H9 (cell line): ENCODE measurements at regions not wholly inside any gene's neighbourhood (a gene's known extent, or its start where the extent isn't known, plus 50 kb on each side); places are given as distances from the start of the nearest gene placed in this dataset.

Experiments
- DNase-seq: peaks from one replicate; pipeline ENCODE4 v3.0.0-alpha.2; 2017
- H2AFZ ChIP-seq: one replicate; pipeline ENCODE4 v1.6.1; 2013; ENCODE audit warnings: mild to moderate bottlenecking, low read length, control low read depth, moderate library complexity
- H2AK5ac ChIP-seq: 2 replicates; pipeline ENCODE4 v1.6.1; 2013; ENCODE audit warnings: low read length, control low read depth, mixed read lengths; ENCODE audit not compliant: insufficient read length
- H2BK120ac ChIP-seq: one replicate; pipeline ENCODE4 v1.6.1; 2013; ENCODE audit warnings: low read depth, mild to moderate bottlenecking, low read length, control low read depth, inconsistent platforms; ENCODE audit not compliant: poor library complexity, severe bottlenecking
- H2BK12ac ChIP-seq: 2 replicates; pipeline ENCODE4 v1.6.1; 2013; ENCODE audit warnings: low read length, control low read depth, mixed read lengths, low read depth; ENCODE audit not compliant: insufficient read length
- H2BK15ac ChIP-seq: 2 replicates; pipeline ENCODE4 v1.6.1; 2013; ENCODE audit warnings: low read depth, low read length, control low read depth
- H2BK20ac ChIP-seq: one replicate; pipeline ENCODE4 v1.6.1; 2013; ENCODE audit warnings: low read depth, mild to moderate bottlenecking, low read length, control low read depth, inconsistent platforms; ENCODE audit not compliant: poor library complexity, severe bottlenecking
- H2BK5ac ChIP-seq: 2 replicates; pipeline ENCODE4 v1.6.1; 2013; ENCODE audit warnings: low read length, control low read depth, mixed read lengths; ENCODE audit not compliant: insufficient read length
- H3K14ac ChIP-seq: 2 replicates; pipeline ENCODE4 v1.6.1; 2013; ENCODE audit warnings: low read length, control low read depth; ENCODE audit not compliant: insufficient read depth
- H3K18ac ChIP-seq: 2 replicates; pipeline ENCODE4 v1.6.1; 2013; ENCODE audit warnings: low read depth, mild to moderate bottlenecking, mixed read lengths, low read length, control low read depth; ENCODE audit not compliant: insufficient read length
- H3K23ac ChIP-seq: 2 replicates; pipeline ENCODE4 v1.6.1; 2013; ENCODE audit warnings: low read length, control low read depth, mixed read lengths, low read depth; ENCODE audit not compliant: insufficient read length
- H3K23me2 ChIP-seq: 2 replicates; pipeline ENCODE4 v1.6.1; 2013; ENCODE audit warnings: low read depth, mild to moderate bottlenecking, mixed read lengths, low read length, control low read depth; ENCODE audit not compliant: insufficient read length, poor library complexity, severe bottlenecking
- H3K27ac ChIP-seq: 2 replicates; pipeline ENCODE4 v1.5.1; 2013; ENCODE audit warnings: low read length, control low read depth, mixed read lengths, low read depth; ENCODE audit not compliant: insufficient read length
- H3K27me3 ChIP-seq: 2 replicates; pipeline ENCODE4 v1.6.1; 2013; ENCODE audit warnings: low read length, control low read depth, inconsistent platforms; ENCODE audit not compliant: insufficient read depth
- H3K4ac ChIP-seq: 2 replicates; pipeline ENCODE4 v1.6.1; 2013; ENCODE audit warnings: low read depth, mild to moderate bottlenecking, control low read depth, inconsistent platforms, low read length, moderate library complexity
- H3K4me1 ChIP-seq: 2 replicates; pipeline ENCODE4 v1.6.1; 2013; ENCODE audit warnings: low read length, control low read depth, inconsistent platforms; ENCODE audit not compliant: insufficient read depth
- H3K4me2 ChIP-seq: 2 replicates; pipeline ENCODE4 v1.6.1; 2013; ENCODE audit warnings: low read length, control low read depth, mixed read lengths; ENCODE audit not compliant: insufficient read length, insufficient read depth
- H3K56ac ChIP-seq: 2 replicates; pipeline ENCODE4 v1.6.1; 2013; ENCODE audit warnings: low read depth, mild to moderate bottlenecking, mixed read lengths, low read length, control low read depth; ENCODE audit not compliant: insufficient read length
- H3K79me1 ChIP-seq: 2 replicates; pipeline ENCODE4 v1.6.1; 2013; ENCODE audit warnings: low read depth, mild to moderate bottlenecking, moderate library complexity, low read length, control low read depth, inconsistent platforms; ENCODE audit not compliant: insufficient read depth, poor library complexity, severe bottlenecking
- H3K79me2 ChIP-seq: 2 replicates; pipeline ENCODE4 v1.6.1; 2013; ENCODE audit warnings: low read length, control low read depth, inconsistent platforms; ENCODE audit not compliant: insufficient read depth
- H3K9ac ChIP-seq: 2 replicates; pipeline ENCODE4 v1.6.1; 2013; ENCODE audit warnings: low read length, control low read depth, mixed read lengths; ENCODE audit not compliant: insufficient read length; ENCODE audit errors: extremely low read depth
- H3K9me3 ChIP-seq: one replicate; pipeline ENCODE4 v1.6.1; 2013; ENCODE audit warnings: low read depth, low read length, inconsistent platforms; ENCODE audit not compliant: control insufficient read depth
- H3T11ph ChIP-seq: one replicate; pipeline ENCODE4 v1.6.1; 2013; ENCODE audit warnings: mild to moderate bottlenecking, low read length, control low read depth, inconsistent platforms
- H4K20me1 ChIP-seq: one replicate; pipeline ENCODE4 v1.6.1; 2013; ENCODE audit not compliant: control insufficient read depth, insufficient read length, insufficient read depth
- H4K5ac ChIP-seq: 2 replicates; pipeline ENCODE4 v1.6.1; 2013; ENCODE audit warnings: low read depth, mild to moderate bottlenecking, mixed read lengths, low read length, control low read depth; ENCODE audit not compliant: insufficient read length
- H4K8ac ChIP-seq: replicated peaks from 2 replicates; pipeline ENCODE4 v1.6.1; 2013; ENCODE audit warnings: low read length, control low read depth, mixed read lengths, low read depth; ENCODE audit not compliant: insufficient read length
- H4K91ac ChIP-seq: 2 replicates; pipeline ENCODE4 v1.6.1; 2013; ENCODE audit warnings: low read depth, mild to moderate bottlenecking, moderate library complexity, mixed read lengths, low read length, control low read depth; ENCODE audit not compliant: insufficient read length
- H3K27ac Mint-ChIP-seq, 3 experiments: 2 replicates in 2 of 3; 3 replicates in 1 of 3; pipeline ENCODE4 v1.8.0; 2020 to 2021; ENCODE audit warnings: mixed read lengths in 3 of 3, mild to moderate bottlenecking in 1 of 3, moderate library complexity in 1 of 3
- H3K27me3 Mint-ChIP-seq: 2 replicates; pipeline ENCODE4 v1.8.0; 2021; ENCODE audit warnings: low read depth, mild to moderate bottlenecking, moderate library complexity, mixed read lengths
- H3K36me3 Mint-ChIP-seq, 3 experiments: 2 replicates in 2 of 3; 3 replicates in 1 of 3; pipeline ENCODE4 v1.8.0; 2020 to 2021; ENCODE audit warnings: low read depth in 3 of 3, mixed read lengths in 3 of 3; ENCODE audit not compliant: insufficient read depth in 1 of 3
- H3K4me1 Mint-ChIP-seq, 2 experiments: 2 replicates each; pipeline ENCODE4 v1.8.0; 2020; ENCODE audit warnings: mixed read lengths in 2 of 2
- H3K4me3 Mint-ChIP-seq, 2 experiments: 2 replicates in 1 of 2; 3 replicates in 1 of 2; pipeline ENCODE4 v1.8.0; 2020 to 2021; ENCODE audit warnings: mild to moderate bottlenecking in 2 of 2, mixed read lengths in 2 of 2, moderate library complexity in 1 of 2
- H3K9me3 Mint-ChIP-seq, 2 experiments: 2 replicates in 1 of 2; 3 replicates in 1 of 2; pipeline ENCODE4 v1.8.0; 2020; ENCODE audit warnings: mild to moderate bottlenecking in 2 of 2, mixed read lengths in 2 of 2, moderate library complexity in 1 of 2
- WGBS: extraction: QIAGEN DNeasy Blood & Tissue Kit; methylation state at CpG from one replicate; pipeline ENCODE4 v1.1.7; 2013; ENCODE audit warnings: missing lambda C conversion rate, low lambda C conversion rate, mixed read lengths; ENCODE audit not compliant: insufficient read length; ENCODE audit errors: extremely low coverage; 5-methylcytosine and 5-hydroxymethylcytosine counted together
- TF ChIP-seq, protein P1 (sequence below): fragments of 200-600 bp; sonication (generic); conservative IDR thresholded peaks from 3 replicates; pipeline ENCODE4 v1.8.0; 2021; ENCODE audit warnings: antibody characterized with exemption, mild to moderate bottlenecking

GRCh38 chr2:14831458-14831857 is 198.9 kb downstream of the LRATD1 start:
- peaks cover 0 to 2% of the 10 kb centered on the region in 2 experiments; a peak in 1 of 5 replicates for H3K9me3 Mint-ChIP-seq
- H3K56ac ChIP-seq, result no peak overlapping the region
- H3K79me1 ChIP-seq, result no peaks in the 10 kb centered on the region
- H3K9ac ChIP-seq, result no peak overlapping the region
- H3K27ac Mint-ChIP-seq, result no peak overlapping the region
- H2BK5ac ChIP-seq, result no peak overlapping the region
- H4K8ac ChIP-seq, result no peak overlapping the region
- no peaks in the 10 kb centered on the region for H3K79me2 ChIP-seq
- no peaks in the 10 kb centered on the region for H3K9me3 ChIP-seq
- H2AK5ac ChIP-seq, result no peak overlapping the region
- no peak overlapping the region for H3K14ac ChIP-seq
- H3K4ac ChIP-seq, result no peak overlapping the region
- no peak overlapping the region for H2BK12ac ChIP-seq
- no peaks in the 10 kb centered on the region for H3K36me3 Mint-ChIP-seq
- H4K20me1 ChIP-seq, result no peaks in the 10 kb centered on the region
- H2AFZ ChIP-seq, result no peak overlapping the region
- no peak overlapping the region for H2BK15ac ChIP-seq
- H4K5ac ChIP-seq, result no peak overlapping the region
- H2BK120ac ChIP-seq, result no peak overlapping the region
- no peaks in the 10 kb centered on the region for H3K4me1 ChIP-seq
- H3K18ac ChIP-seq, result no peak overlapping the region
- H3K27ac ChIP-seq, result no peak overlapping the region
- no peak overlapping the region for H3K4me2 ChIP-seq
- H3K27me3 ChIP-seq, result no peaks in the 10 kb centered on the region
- no CpG with 5 or more reads among the region's 3 CpGs for WGBS
- TF ChIP-seq, protein P1, sequence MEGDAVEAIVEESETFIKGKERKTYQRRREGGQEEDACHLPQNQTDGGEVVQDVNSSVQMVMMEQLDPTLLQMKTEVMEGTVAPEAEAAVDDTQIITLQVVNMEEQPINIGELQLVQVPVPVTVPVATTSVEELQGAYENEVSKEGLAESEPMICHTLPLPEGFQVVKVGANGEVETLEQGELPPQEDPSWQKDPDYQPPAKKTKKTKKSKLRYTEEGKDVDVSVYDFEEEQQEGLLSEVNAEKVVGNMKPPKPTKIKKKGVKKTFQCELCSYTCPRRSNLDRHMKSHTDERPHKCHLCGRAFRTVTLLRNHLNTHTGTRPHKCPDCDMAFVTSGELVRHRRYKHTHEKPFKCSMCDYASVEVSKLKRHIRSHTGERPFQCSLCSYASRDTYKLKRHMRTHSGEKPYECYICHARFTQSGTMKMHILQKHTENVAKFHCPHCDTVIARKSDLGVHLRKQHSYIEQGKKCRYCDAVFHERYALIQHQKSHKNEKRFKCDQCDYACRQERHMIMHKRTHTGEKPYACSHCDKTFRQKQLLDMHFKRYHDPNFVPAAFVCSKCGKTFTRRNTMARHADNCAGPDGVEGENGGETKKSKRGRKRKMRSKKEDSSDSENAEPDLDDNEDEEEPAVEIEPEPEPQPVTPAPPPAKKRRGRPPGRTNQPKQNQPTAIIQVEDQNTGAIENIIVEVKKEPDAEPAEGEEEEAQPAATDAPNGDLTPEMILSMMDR, result peak; percentile 30; the same call in 2 of the 3 replicates
- no peak overlapping the region for H3K4me3 Mint-ChIP-seq
- H2BK20ac ChIP-seq, result no peak overlapping the region
- no peak overlapping the region for H4K91ac ChIP-seq
- H3K4me1 Mint-ChIP-seq, result no peaks in the 10 kb centered on the region
- no peaks in the 10 kb centered on the region for H3K27me3 Mint-ChIP-seq
- no peak for DNase-seq
- H3K23me2 ChIP-seq, result no peaks in the 10 kb centered on the region
- H3T11ph ChIP-seq, result no peak overlapping the region
- no peak overlapping the region for H3K23ac ChIP-seq
